ENCODE measurements at regions not wholly inside any gene's neighbourhood (a gene's known extent, or its start where the extent isn't known, plus 50 kb on each side); places are given as distances from the start of the nearest gene placed in this dataset.

GRCh38 chr14:98742001-98742400, 530.0 kb downstream of the BCL11B start:
- TF ChIP-seq CTCF (IDR thresholded peaks at IDR 0.05) (no peak), ZFX (IDR thresholded peaks at IDR 0.05; ENCODE audit: borderline replicate concordance) (no peak)
